CD14-positive monocyte (primary cell): ENCODE measurements at regions not wholly inside any gene's neighbourhood (a gene's known extent, or its start where the extent isn't known, plus 50 kb on each side); places are given as distances from the start of the nearest gene placed in this dataset.
"Not testable (repeated sequence)": the region's sequence is repeated elsewhere in the genome, so short reads cannot be mapped to it uniquely, and the experiment has no call there.

Experiments used
- DNase-seq, 3 donors: peaks; one replicate each; pipeline ENCODE4 v3.0.0-alpha.2; 2011 to 2022
- H2AFZ ChIP-seq: 2 replicates; pipeline ENCODE4 v1.6.0; 2012; ENCODE audit warnings: mild to moderate bottlenecking, low read depth, low read length, inconsistent platforms; ENCODE audit not compliant: insufficient read depth, poor library complexity, severe bottlenecking
- H3K27ac ChIP-seq, 2 donors: 1 replicate in 1 of 2; 2 replicates in 1 of 2; pipeline ENCODE4 v1.5.1; 2012 to 2013; ENCODE audit warnings: low read length in 2 of 2, control low read depth in 1 of 2, inconsistent platforms in 1 of 2, low read depth in 1 of 2, mild to moderate bottlenecking in 1 of 2
- H3K27me3 ChIP-seq, 2 donors: one replicate each; pipeline versions ENCODE4 v1.6.0 to v1.6.1; 2011 to 2013; ENCODE audit warnings: low read length in 2 of 2; ENCODE audit not compliant: control insufficient read depth in 2 of 2, insufficient read depth in 2 of 2
- H3K36me3 ChIP-seq, 2 donors: replicated peaks in 1 of 2; 1 replicate in 1 of 2; 2 replicates in 1 of 2; pipeline versions ENCODE4 v1.5.1 to v1.6.1; 2012 to 2013; ENCODE audit warnings: low read length in 2 of 2, control low read depth in 1 of 2, inconsistent platforms in 1 of 2, mild to moderate bottlenecking in 1 of 2; ENCODE audit not compliant: insufficient read depth in 2 of 2, control insufficient read depth in 1 of 2
- H3K4me1 ChIP-seq, 2 donors: 1 replicate in 1 of 2; 2 replicates in 1 of 2; pipeline versions ENCODE4 v1.5.1 to v1.6.1; 2012 to 2013; ENCODE audit warnings: low read length in 2 of 2, control low read depth in 1 of 2, inconsistent platforms in 1 of 2, mild to moderate bottlenecking in 1 of 2, moderate library complexity in 1 of 2; ENCODE audit not compliant: insufficient read depth in 2 of 2, control insufficient read depth in 1 of 2
- H3K4me2 ChIP-seq: replicated peaks from 2 replicates; pipeline ENCODE3; 2012; ENCODE audit warnings: low read length, moderate library complexity, mild to moderate bottlenecking; ENCODE audit not compliant: poor library complexity, severe bottlenecking; ENCODE audit errors: extremely low read depth
- H3K4me3 ChIP-seq, 3 experiments: fragments of 200-600 bp in 1 of 3; sonication (generic) in 1 of 3; replicated peaks in 1 of 3; 1 replicate in 2 of 3; 2 replicates in 1 of 3; pipeline ENCODE4 v1.5.1; 2011 to 2013; ENCODE audit warnings: low read length in 3 of 3, mild to moderate bottlenecking in 3 of 3, control low read depth in 2 of 3, low read depth in 2 of 3, inconsistent platforms in 1 of 3, moderate library complexity in 1 of 3
- H3K79me2 ChIP-seq: 2 replicates; pipeline ENCODE4 v1.6.0; 2012; ENCODE audit warnings: mild to moderate bottlenecking, control low read depth, inconsistent platforms, low read length, moderate library complexity; ENCODE audit not compliant: insufficient read depth
- H3K9ac ChIP-seq: 2 replicates; pipeline ENCODE4 v1.6.0; 2017; ENCODE audit warnings: low read length, mild to moderate bottlenecking; ENCODE audit not compliant: insufficient read depth, poor library complexity, severe bottlenecking
- H3K9me3 ChIP-seq, 2 donors: replicated peaks in 1 of 2; 1 replicate in 1 of 2; 2 replicates in 1 of 2; pipeline versions ENCODE4 v1.5.1 to v1.6.1; 2012 to 2013; ENCODE audit warnings: low read length in 2 of 2, control low read depth in 1 of 2; ENCODE audit not compliant: control insufficient read depth in 1 of 2, insufficient read depth in 1 of 2
- H4K20me1 ChIP-seq: 2 replicates; pipeline ENCODE4 v1.6.0; 2012; ENCODE audit warnings: mild to moderate bottlenecking, low read length, control low read depth, moderate library complexity; ENCODE audit not compliant: insufficient read depth
- H3K27ac Mint-ChIP-seq, 7 donors: one replicate each; pipeline ENCODE4 v1.8.0; 2020; ENCODE audit warnings: mild to moderate bottlenecking in 7 of 7, mixed read lengths in 7 of 7, moderate library complexity in 6 of 7, inconsistent platforms in 2 of 7
- H3K27me3 Mint-ChIP-seq, 3 donors: one replicate each; pipeline ENCODE4 v1.8.0; 2021 to 2022; ENCODE audit warnings: low read depth in 3 of 3, mild to moderate bottlenecking in 3 of 3, mixed read lengths in 3 of 3, moderate library complexity in 3 of 3, inconsistent platforms in 1 of 3
- H3K36me3 Mint-ChIP-seq, 2 donors: one replicate each; pipeline ENCODE4 v1.8.0; 2020; ENCODE audit warnings: mixed read lengths in 2 of 2, inconsistent platforms in 1 of 2, mild to moderate bottlenecking in 1 of 2
- H3K4me1 Mint-ChIP-seq: one replicate; pipeline ENCODE4 v1.8.0; 2020; ENCODE audit warnings: mild to moderate bottlenecking, mixed read lengths
- H3K4me3 Mint-ChIP-seq, 2 donors: one replicate each; pipeline ENCODE4 v1.8.0; 2020; ENCODE audit warnings: mild to moderate bottlenecking in 2 of 2, mixed read lengths in 2 of 2, moderate library complexity in 1 of 2
- H3K9me3 Mint-ChIP-seq, 7 donors: one replicate each; pipeline ENCODE4 v1.8.0; 2020 to 2022; ENCODE audit warnings: mixed read lengths in 7 of 7, mild to moderate bottlenecking in 6 of 7, moderate library complexity in 6 of 7, inconsistent platforms in 2 of 7
- WGBS: methylation state at CpG from one replicate; pipeline ENCODE4 v1.1.5; 2013; ENCODE audit warnings: missing lambda C conversion rate; ENCODE audit not compliant: insufficient coverage; 5-methylcytosine and 5-hydroxymethylcytosine counted together
- intact Hi-C, 2 donors: fragments of 100-400 bp; cut with micrococcal nuclease; formaldehyde crosslinking; loops; one replicate each; pipeline versions ENCODE4 v1.15.0 to v1.15.1; 2023
- TF ChIP-seq, protein P1 (sequence below): fragments of 200-600 bp; IDR thresholded peaks from one replicate; pipeline ENCODE4 v1.8.0; 2022; ENCODE audit warnings: antibody characterized with exemption, mild to moderate bottlenecking

DNA sequence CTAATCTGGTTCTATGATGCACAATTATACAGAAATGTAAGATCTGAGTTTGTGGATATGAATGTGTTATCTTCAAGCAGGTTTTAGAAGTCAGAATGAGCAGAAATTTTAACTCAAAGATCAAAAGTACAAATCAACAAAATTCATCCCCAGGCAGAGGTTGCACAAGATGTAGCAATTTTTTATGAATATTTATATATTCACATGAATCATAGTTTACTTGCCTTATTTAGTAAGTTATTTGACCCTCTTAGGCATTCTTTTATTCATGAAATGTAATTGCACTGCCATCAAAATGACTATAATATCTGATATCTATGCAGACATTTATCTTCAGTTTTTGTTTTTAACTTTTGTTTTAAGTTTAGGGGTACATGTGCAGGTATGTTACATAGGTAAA lies 103.1 kb upstream of the DAZL start:
- no peaks in the 10 kb centered on the region for H3K27me3 Mint-ChIP-seq
- Histone ChIP-seq H3K27me3 (no peaks in the 10 kb centered on the region), H3K27ac (no peak overlapping the region), H3K9me3 (peaks cover 0 to 2% of the 10 kb centered on the region in 2 donors), H4K20me1 (no peaks in the 10 kb centered on the region), H3K4me2 (no peak overlapping the region), H2AFZ (no peak overlapping the region), H3K9ac (no peak overlapping the region), H3K4me3 (no peak overlapping the region), H3K4me1 (peaks cover 13 to 15% of the 10 kb centered on the region in 2 donors), H3K36me3 (no peaks in the 10 kb centered on the region), H3K79me2 (no peaks in the 10 kb centered on the region)
- no peak overlapping the region for H3K4me3 Mint-ChIP-seq
- intact Hi-C loops = no loop called here
- no peak overlapping the region for H3K27ac Mint-ChIP-seq
- peaks cover 4 to 11% (median 7%) of the 10 kb centered on the region in 7 donors for H3K9me3 Mint-ChIP-seq
- DNase-seq = no peak
- H3K36me3 Mint-ChIP-seq = no peaks in the 10 kb centered on the region
- TF ChIP-seq, protein P1, sequence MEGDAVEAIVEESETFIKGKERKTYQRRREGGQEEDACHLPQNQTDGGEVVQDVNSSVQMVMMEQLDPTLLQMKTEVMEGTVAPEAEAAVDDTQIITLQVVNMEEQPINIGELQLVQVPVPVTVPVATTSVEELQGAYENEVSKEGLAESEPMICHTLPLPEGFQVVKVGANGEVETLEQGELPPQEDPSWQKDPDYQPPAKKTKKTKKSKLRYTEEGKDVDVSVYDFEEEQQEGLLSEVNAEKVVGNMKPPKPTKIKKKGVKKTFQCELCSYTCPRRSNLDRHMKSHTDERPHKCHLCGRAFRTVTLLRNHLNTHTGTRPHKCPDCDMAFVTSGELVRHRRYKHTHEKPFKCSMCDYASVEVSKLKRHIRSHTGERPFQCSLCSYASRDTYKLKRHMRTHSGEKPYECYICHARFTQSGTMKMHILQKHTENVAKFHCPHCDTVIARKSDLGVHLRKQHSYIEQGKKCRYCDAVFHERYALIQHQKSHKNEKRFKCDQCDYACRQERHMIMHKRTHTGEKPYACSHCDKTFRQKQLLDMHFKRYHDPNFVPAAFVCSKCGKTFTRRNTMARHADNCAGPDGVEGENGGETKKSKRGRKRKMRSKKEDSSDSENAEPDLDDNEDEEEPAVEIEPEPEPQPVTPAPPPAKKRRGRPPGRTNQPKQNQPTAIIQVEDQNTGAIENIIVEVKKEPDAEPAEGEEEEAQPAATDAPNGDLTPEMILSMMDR = no peak
- no peaks in the 10 kb centered on the region for H3K4me1 Mint-ChIP-seq

DNA sequence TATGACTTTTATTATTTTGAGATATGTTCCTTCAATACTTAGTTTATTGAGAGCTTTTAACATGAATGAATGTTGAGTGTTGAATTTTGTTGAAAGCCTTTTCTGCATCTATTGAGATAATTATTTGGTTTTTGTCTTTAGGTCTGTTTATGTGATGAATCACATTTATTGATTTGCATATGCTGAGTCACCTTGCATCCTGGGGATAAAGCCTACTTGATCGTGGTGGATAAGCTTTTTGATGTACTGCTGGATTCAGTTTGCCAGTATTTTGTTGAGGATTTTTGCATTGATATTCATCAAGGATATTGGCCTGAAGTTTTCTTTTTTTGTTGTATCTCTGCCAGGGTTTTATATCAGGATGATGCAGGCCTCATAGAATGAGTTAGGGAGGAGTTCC lies 106.5 kb upstream of the DAZL start:
- H3K4me3 ChIP-seq, intact Hi-C loops, H3K79me2 ChIP-seq, H3K4me1 ChIP-seq, H3K4me1 Mint-ChIP-seq, H2AFZ ChIP-seq, H3K4me3 Mint-ChIP-seq, H3K36me3 ChIP-seq, H3K4me2 ChIP-seq, H3K27me3 Mint-ChIP-seq, H3K9ac ChIP-seq, H3K36me3 Mint-ChIP-seq, H3K27ac Mint-ChIP-seq, H3K27ac ChIP-seq, H3K27me3 ChIP-seq, DNase-seq, H4K20me1 ChIP-seq: not testable (repeated sequence)
- H3K9me3 Mint-ChIP-seq = peaks cover 10 to 35% (median 19%) of the 10 kb centered on the region in 7 donors
- H3K9me3 ChIP-seq = peaks cover 7 to 16% of the 10 kb centered on the region in 2 donors
- 100% methylated on average over 1 of the region's 1 CpG for WGBS
